KMS-11 (cell line): ENCODE measurements at regions not wholly inside any gene's neighbourhood (a gene's known extent, or its start where the extent isn't known, plus 50 kb on each side); places are given as distances from the start of the nearest gene placed in this dataset.

Experiments used
- H2AFZ ChIP-seq: fragments of 200-600 bp; sonication (generic); 2 replicates; pipeline ENCODE4 v1.6.1; 2016; ENCODE audit warnings: antibody characterized with exemption, mixed run types, low read depth
- H3K27ac ChIP-seq: fragments of 200-600 bp; sonication (generic); 2 replicates; pipeline ENCODE4 v1.6.1; 2016; ENCODE audit warnings: mild to moderate bottlenecking, mixed run types
- H3K27me3 ChIP-seq: fragments of 200-600 bp; sonication (generic); 2 replicates; pipeline ENCODE4 v1.6.1; 2017; ENCODE audit warnings: mild to moderate bottlenecking, low read depth, mixed run types, moderate library complexity; ENCODE audit not compliant: insufficient read depth
- H3K36me3 ChIP-seq: fragments of 200-600 bp; sonication (generic); 2 replicates; pipeline ENCODE4 v1.6.1; 2017; ENCODE audit warnings: mild to moderate bottlenecking, mixed run types; ENCODE audit not compliant: insufficient read depth
- H3K4me1 ChIP-seq: fragments of 200-600 bp; sonication (generic); 2 replicates; pipeline ENCODE4 v1.6.1; 2016; ENCODE audit warnings: mild to moderate bottlenecking, low read depth, mixed run types; ENCODE audit not compliant: poor library complexity, severe bottlenecking
- H3K4me2 ChIP-seq: fragments of 200-600 bp; sonication (generic); 2 replicates; pipeline ENCODE4 v1.7.0; 2016; ENCODE audit warnings: mild to moderate bottlenecking, mixed run types
- H3K4me3 ChIP-seq: fragments of 200-600 bp; sonication (generic); IDR thresholded peaks from 2 replicates; pipeline ENCODE4 v1.6.1; 2017; ENCODE audit warnings: low read depth, low read length, mixed read lengths; ENCODE audit not compliant: insufficient read depth
- H3K79me2 ChIP-seq: fragments of 200-600 bp; sonication (generic); 2 replicates; pipeline ENCODE4 v1.6.1; 2016; ENCODE audit warnings: low read depth, mixed run types; ENCODE audit not compliant: insufficient read depth
- H3K9ac ChIP-seq: fragments of 200-600 bp; sonication (generic); 2 replicates; pipeline ENCODE4 v1.6.1; 2016; ENCODE audit warnings: mild to moderate bottlenecking, mixed run types
- H4K20me1 ChIP-seq: fragments of 200-600 bp; sonication (generic); 2 replicates; pipeline ENCODE4 v1.6.1; 2016; ENCODE audit warnings: mild to moderate bottlenecking, mixed run types; ENCODE audit not compliant: insufficient read depth
- CTCF ChIP-seq: fragments of 200-600 bp; sonication (generic); conservative IDR thresholded peaks from 2 replicates; pipeline ENCODE4 v1.6.1; 2017; ENCODE audit warnings: low read depth, mild to moderate bottlenecking, antibody characterized with exemption, low read length, moderate library complexity, mixed read lengths

GRCh38 chr1:178634445-178634844, 90.6 kb upstream of the RALGPS2 start:
- no peak overlapping the region for H3K9ac ChIP-seq
- no peak overlapping the region for H3K4me3 ChIP-seq
- no peak overlapping the region for H3K27ac ChIP-seq
- no peaks in the 10 kb centered on the region for H3K27me3 ChIP-seq
- no peak overlapping the region for H3K4me2 ChIP-seq
- H3K79me2 ChIP-seq = no peaks in the 10 kb centered on the region
- TF ChIP-seq CTCF = no peak
- no peak overlapping the region for H2AFZ ChIP-seq
- H3K36me3 ChIP-seq = no peaks in the 10 kb centered on the region
- H3K4me1 ChIP-seq = peaks cover 13% of the 10 kb centered on the region
- H4K20me1 ChIP-seq = no peaks in the 10 kb centered on the region

- no peaks in the 10 kb centered on the region for H4K20me1 ChIP-seq
- H3K36me3 ChIP-seq = no peaks in the 10 kb centered on the region
- H3K27ac ChIP-seq = no peak overlapping the region
- H3K4me2 ChIP-seq = no peak overlapping the region
- H3K79me2 ChIP-seq = no peaks in the 10 kb centered on the region
- H2AFZ ChIP-seq = no peak overlapping the region
- no peak overlapping the region for H3K9ac ChIP-seq
- no peaks in the 10 kb centered on the region for H3K27me3 ChIP-seq
- H3K4me1 ChIP-seq = no peaks in the 10 kb centered on the region
- TF ChIP-seq CTCF = no peak
- H3K4me3 ChIP-seq = no peak overlapping the region
These were observed 87.2 kb upstream of the RALGPS2 start for GRCh38 chr1:178637841-178638240.

GRCh38 chr1:178639326-178639725, 85.7 kb upstream of the RALGPS2 start:
- H4K20me1 ChIP-seq = no peaks in the 10 kb centered on the region
- no peak for TF ChIP-seq CTCF
- H3K9ac ChIP-seq = no peak overlapping the region
- H3K4me2 ChIP-seq = no peak overlapping the region
- no peaks in the 10 kb centered on the region for H3K27me3 ChIP-seq
- peaks cover 4% of the 10 kb centered on the region for H3K4me1 ChIP-seq
- no peaks in the 10 kb centered on the region for H3K36me3 ChIP-seq
- H2AFZ ChIP-seq = no peak overlapping the region
- H3K79me2 ChIP-seq = no peaks in the 10 kb centered on the region
- H3K27ac ChIP-seq = no peak overlapping the region
- H3K4me3 ChIP-seq = no peak overlapping the region

- no peaks in the 10 kb centered on the region for H3K79me2 ChIP-seq
- H3K4me2 ChIP-seq = no peak overlapping the region
- no peak overlapping the region for H3K9ac ChIP-seq
- no peak for TF ChIP-seq CTCF
- peaks cover 6% of the 10 kb centered on the region for H3K4me1 ChIP-seq
- H4K20me1 ChIP-seq = no peaks in the 10 kb centered on the region
- no peak overlapping the region for H3K4me3 ChIP-seq
- no peaks in the 10 kb centered on the region for H3K36me3 ChIP-seq
- H2AFZ ChIP-seq = no peak overlapping the region
- H3K27me3 ChIP-seq = no peaks in the 10 kb centered on the region
- no peak overlapping the region for H3K27ac ChIP-seq
These were observed 82.8 kb upstream of the RALGPS2 start for GRCh38 chr1:178642282-178642681.

GRCh38 chr1:178643349-178643748, 81.7 kb upstream of the RALGPS2 start:
- Histone ChIP-seq H3K4me2 (no peak overlapping the region), H3K36me3 (no peaks in the 10 kb centered on the region), H3K27ac (no peak overlapping the region), H2AFZ (no peak overlapping the region), H3K27me3 (no peaks in the 10 kb centered on the region), H3K79me2 (no peaks in the 10 kb centered on the region), H3K4me1 (peaks cover 6% of the 10 kb centered on the region), H3K4me3 (no peak overlapping the region), H3K9ac (no peak overlapping the region), H4K20me1 (no peaks in the 10 kb centered on the region)
- TF ChIP-seq CTCF = no peak
